NT2/D1 (cell line): ENCODE measurements at regions not wholly inside any gene's neighbourhood (a gene's known extent, or its start where the extent isn't known, plus 50 kb on each side); places are given as distances from the start of the nearest gene placed in this dataset.

Experiments used
- SUZ12 ChIP-seq: IDR thresholded peaks from 2 replicates; pipeline ENCODE4 v1.6.1; 2011; ENCODE audit not compliant: insufficient read length, insufficient read depth; ENCODE audit errors: extremely low read depth
- YY1 ChIP-seq: IDR thresholded peaks from 2 replicates; pipeline ENCODE4 v1.6.1; 2011; ENCODE audit not compliant: insufficient read length, insufficient read depth
- ZNF274 ChIP-seq: IDR thresholded peaks from 2 replicates; pipeline ENCODE4 v1.6.1; 2011; ENCODE audit warnings: mild to moderate bottlenecking, low read depth, low read length

- TF ChIP-seq ZNF274: no peak
- TF ChIP-seq SUZ12: no peak
- no peak for TF ChIP-seq YY1
Measured at GRCh38 chr10:71029907-71030306, 141.5 kb upstream of the PCBD1 start.
